Astrocyte (in vitro differentiated cells and primary cell): ENCODE measurements at regions not wholly inside any gene's neighbourhood (a gene's known extent, or its start where the extent isn't known, plus 50 kb on each side); places are given as distances from the start of the nearest gene placed in this dataset.

Experiments
- EZH2 ChIP-seq: IDR thresholded peaks from 2 replicates; pipeline ENCODE4 v1.6.1; 2012; ENCODE audit warnings: mild to moderate bottlenecking, low read length, inconsistent platforms; ENCODE audit not compliant: insufficient read depth
- TF ChIP-seq, protein P1 (sequence below): IDR thresholded peaks from 2 replicates; pipeline ENCODE4 v1.5.1; 2011; ENCODE audit warnings: low read depth, mild to moderate bottlenecking, inconsistent platforms, low read length, moderate library complexity; ENCODE audit not compliant: insufficient read depth

- TF ChIP-seq, protein P1, sequence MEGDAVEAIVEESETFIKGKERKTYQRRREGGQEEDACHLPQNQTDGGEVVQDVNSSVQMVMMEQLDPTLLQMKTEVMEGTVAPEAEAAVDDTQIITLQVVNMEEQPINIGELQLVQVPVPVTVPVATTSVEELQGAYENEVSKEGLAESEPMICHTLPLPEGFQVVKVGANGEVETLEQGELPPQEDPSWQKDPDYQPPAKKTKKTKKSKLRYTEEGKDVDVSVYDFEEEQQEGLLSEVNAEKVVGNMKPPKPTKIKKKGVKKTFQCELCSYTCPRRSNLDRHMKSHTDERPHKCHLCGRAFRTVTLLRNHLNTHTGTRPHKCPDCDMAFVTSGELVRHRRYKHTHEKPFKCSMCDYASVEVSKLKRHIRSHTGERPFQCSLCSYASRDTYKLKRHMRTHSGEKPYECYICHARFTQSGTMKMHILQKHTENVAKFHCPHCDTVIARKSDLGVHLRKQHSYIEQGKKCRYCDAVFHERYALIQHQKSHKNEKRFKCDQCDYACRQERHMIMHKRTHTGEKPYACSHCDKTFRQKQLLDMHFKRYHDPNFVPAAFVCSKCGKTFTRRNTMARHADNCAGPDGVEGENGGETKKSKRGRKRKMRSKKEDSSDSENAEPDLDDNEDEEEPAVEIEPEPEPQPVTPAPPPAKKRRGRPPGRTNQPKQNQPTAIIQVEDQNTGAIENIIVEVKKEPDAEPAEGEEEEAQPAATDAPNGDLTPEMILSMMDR, result no peak
- TF ChIP-seq EZH2, result no peak
Measured at GRCh38 chr13:79684371-79684770, 203.4 kb downstream of the NDFIP2 start.
